ENCODE measurements at regions not wholly inside any gene's neighbourhood (a gene's known extent, or its start where the extent isn't known, plus 50 kb on each side); places are given as distances from the start of the nearest gene placed in this dataset.

- Histone ChIP-seq H3K27me3 (ENCODE audit: control insufficient read depth in 2 of 2, insufficient read depth in 2 of 2, low read length in 2 of 2) (peaks cover 2 to 3% of the 10 kb centered on the region in 2 experiments), H4K20me1 (replicated peaks; ENCODE audit: control insufficient read depth, extremely low read depth, insufficient read depth, low read length) (no peaks in the 10 kb centered on the region), H3K9ac (replicated peaks; ENCODE audit: extremely low read depth, insufficient read depth, low read length) (no peak overlapping the region), H3K27ac (ENCODE audit: insufficient read depth, low read depth, low read length) (no peak overlapping the region), H3K36me3 (ENCODE audit: control insufficient read depth in 2 of 2, extremely low read depth in 1 of 2, insufficient read depth in 2 of 2, low read length in 2 of 2) (no peaks in the 10 kb centered on the region), H3K4me1 (ENCODE audit: control insufficient read depth, extremely low read depth, insufficient read depth, low read length) (no peaks in the 10 kb centered on the region), H3K79me2 (ENCODE audit: control insufficient read depth, insufficient read depth, low read length) (no peaks in the 10 kb centered on the region), H2AFZ (ENCODE audit: low read depth, low read length) (no peak overlapping the region), H3K9me3 (replicated peaks; ENCODE audit: control insufficient read depth, insufficient read depth, low read length) (no peaks in the 10 kb centered on the region), H3K9me1 (replicated peaks; ENCODE audit: control insufficient read depth, extremely low read depth, insufficient read depth, low read length) (no peaks in the 10 kb centered on the region), H3K4me3 (replicated peaks in 1 of 3; ENCODE audit: insufficient read depth in 1 of 3, low read depth in 1 of 3, low read length in 3 of 3) (no peak overlapping the region), H3K4me2 (ENCODE audit: insufficient read depth, low read length) (no peak overlapping the region)
- dilution Hi-C loops (cut with MboI; ENCODE audit: extremely low pct_ligation_motif_present, low sequenced_read_pairs), result no loop called here
- ChIA-PET CTCF (no interaction called here), POLR2A (no interaction called here)
- TF ChIP-seq POLR2A (IDR thresholded peaks at IDR 0.05; ENCODE audit: low read depth, low read length) (no peak), MYC (IDR thresholded peaks at IDR 0.05; ENCODE audit: low read depth, low read length) (no peak), CTCF (IDR thresholded peaks at IDR 0.05; ENCODE audit: extremely low read depth in 1 of 2, insufficient read depth in 1 of 2, low read depth in 1 of 2, low read length in 2 of 2) (no peak), GATA2 (IDR thresholded peaks at IDR 0.05; ENCODE audit: insufficient read depth, insufficient read length, low read depth, low read length) (no peak)
- BruUV-seq (replicated peaks), result no TSS peak
- no peak for DNase-seq (ENCODE audit: low read depth, low spot score)
- FAIRE-seq, result no peak
- intact Hi-C loops (cut with micrococcal nuclease), result no loop called here
These were observed 54.5 kb upstream of the TAF11L2 start for GRCh38 chr5:17443333-17444130.

GRCh38 chr5:17444496-17444895 lies 53.5 kb upstream of the TAF11L2 start:
- Histone ChIP-seq H3K4me1 (ENCODE audit: control insufficient read depth, extremely low read depth, insufficient read depth, low read length) (no peaks in the 10 kb centered on the region), H3K9ac (replicated peaks; ENCODE audit: extremely low read depth, insufficient read depth, low read length) (no peak overlapping the region), H2AFZ (ENCODE audit: low read depth, low read length) (no peak overlapping the region), H3K9me1 (replicated peaks; ENCODE audit: control insufficient read depth, extremely low read depth, insufficient read depth, low read length) (no peaks in the 10 kb centered on the region), H4K20me1 (replicated peaks; ENCODE audit: control insufficient read depth, extremely low read depth, insufficient read depth, low read length) (no peaks in the 10 kb centered on the region), H3K4me2 (ENCODE audit: insufficient read depth, low read length) (no peak overlapping the region), H3K79me2 (ENCODE audit: control insufficient read depth, insufficient read depth, low read length) (no peaks in the 10 kb centered on the region), H3K36me3 (ENCODE audit: control insufficient read depth in 2 of 2, extremely low read depth in 1 of 2, insufficient read depth in 2 of 2, low read length in 2 of 2) (no peaks in the 10 kb centered on the region), H3K9me3 (replicated peaks; ENCODE audit: control insufficient read depth, insufficient read depth, low read length) (no peaks in the 10 kb centered on the region), H3K4me3 (replicated peaks in 1 of 3; ENCODE audit: insufficient read depth in 1 of 3, low read depth in 1 of 3, low read length in 3 of 3) (no peak overlapping the region), H3K27me3 (ENCODE audit: control insufficient read depth in 2 of 2, insufficient read depth in 2 of 2, low read length in 2 of 2) (peaks cover 2 to 3% of the 10 kb centered on the region in 2 experiments), H3K27ac (ENCODE audit: insufficient read depth, low read depth, low read length) (no peak overlapping the region)
- dilution Hi-C loops (cut with MboI; ENCODE audit: extremely low pct_ligation_motif_present, low sequenced_read_pairs), result no loop called here
- DNase-seq (ENCODE audit: low read depth, low spot score) (no peak), FAIRE-seq (no peak)
- no TSS peak for BruUV-seq (replicated peaks)
- CTCF ChIA-PET, result interaction anchor here (1.0 kb wide), 1 partner anchor 228 kb away, joined by 3 read pairs; no protein-coding TSS in a partner anchor
- intact Hi-C loops (cut with micrococcal nuclease), result no loop called here
- POLR2A ChIA-PET, result no interaction called here
- TF ChIP-seq, protein P1, sequence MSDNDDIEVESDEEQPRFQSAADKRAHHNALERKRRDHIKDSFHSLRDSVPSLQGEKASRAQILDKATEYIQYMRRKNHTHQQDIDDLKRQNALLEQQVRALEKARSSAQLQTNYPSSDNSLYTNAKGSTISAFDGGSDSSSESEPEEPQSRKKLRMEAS (IDR thresholded peaks at IDR 0.05; ENCODE audit: insufficient read depth, insufficient read length), result no peak
- TF ChIP-seq POLR2A (IDR thresholded peaks at IDR 0.05; ENCODE audit: low read depth, low read length) (no peak), GATA2 (IDR thresholded peaks at IDR 0.05; ENCODE audit: insufficient read depth, insufficient read length, low read depth, low read length) (no peak), POLR2AphosphoS5 (IDR thresholded peaks at IDR 0.05; ENCODE audit: insufficient read depth, low read depth, low read length) (no peak), CTCF (IDR thresholded peaks at IDR 0.05; ENCODE audit: extremely low read depth in 1 of 2, insufficient read depth in 1 of 2, low read depth in 1 of 2, low read length in 2 of 2) (no peak), EZH2 (IDR thresholded peaks at IDR 0.05; ENCODE audit: borderline replicate concordance, low read depth, low read length, severe bottlenecking) (no peak), FOS (IDR thresholded peaks at IDR 0.05; ENCODE audit: borderline replicate concordance, insufficient read depth, low read length) (no peak), JUN (IDR thresholded peaks at IDR 0.05; ENCODE audit: borderline replicate concordance, insufficient read depth, insufficient read length, low read depth) (no peak), MYC (IDR thresholded peaks at IDR 0.05; ENCODE audit: low read depth, low read length) (no peak)
